ENCODE measurements at regions not wholly inside any gene's neighbourhood (a gene's known extent, or its start where the extent isn't known, plus 50 kb on each side); places are given as distances from the start of the nearest gene placed in this dataset.

DNA sequence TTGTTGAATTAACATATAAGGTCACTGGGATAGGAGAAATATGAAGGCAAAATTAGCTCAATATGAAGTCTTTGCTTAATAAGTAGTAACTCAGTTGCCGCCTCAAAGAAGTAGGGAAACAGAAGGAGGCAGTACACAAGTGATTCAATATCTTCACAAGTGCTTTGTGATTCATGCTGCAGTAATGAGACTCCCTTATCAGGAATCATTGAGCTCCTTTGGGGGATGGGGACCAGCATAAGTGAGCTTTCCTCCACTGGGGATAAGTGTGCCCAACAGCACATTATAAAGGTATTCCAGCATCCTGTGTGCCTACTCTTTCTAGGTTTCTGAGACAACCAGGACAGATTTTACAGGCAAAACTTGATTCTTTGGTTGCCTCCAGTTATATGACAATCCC, 323.4 kb upstream of the UBE2E3 start:
- TF ChIP-seq, protein P1, sequence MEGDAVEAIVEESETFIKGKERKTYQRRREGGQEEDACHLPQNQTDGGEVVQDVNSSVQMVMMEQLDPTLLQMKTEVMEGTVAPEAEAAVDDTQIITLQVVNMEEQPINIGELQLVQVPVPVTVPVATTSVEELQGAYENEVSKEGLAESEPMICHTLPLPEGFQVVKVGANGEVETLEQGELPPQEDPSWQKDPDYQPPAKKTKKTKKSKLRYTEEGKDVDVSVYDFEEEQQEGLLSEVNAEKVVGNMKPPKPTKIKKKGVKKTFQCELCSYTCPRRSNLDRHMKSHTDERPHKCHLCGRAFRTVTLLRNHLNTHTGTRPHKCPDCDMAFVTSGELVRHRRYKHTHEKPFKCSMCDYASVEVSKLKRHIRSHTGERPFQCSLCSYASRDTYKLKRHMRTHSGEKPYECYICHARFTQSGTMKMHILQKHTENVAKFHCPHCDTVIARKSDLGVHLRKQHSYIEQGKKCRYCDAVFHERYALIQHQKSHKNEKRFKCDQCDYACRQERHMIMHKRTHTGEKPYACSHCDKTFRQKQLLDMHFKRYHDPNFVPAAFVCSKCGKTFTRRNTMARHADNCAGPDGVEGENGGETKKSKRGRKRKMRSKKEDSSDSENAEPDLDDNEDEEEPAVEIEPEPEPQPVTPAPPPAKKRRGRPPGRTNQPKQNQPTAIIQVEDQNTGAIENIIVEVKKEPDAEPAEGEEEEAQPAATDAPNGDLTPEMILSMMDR (IDR thresholded peaks at IDR 0.05; ENCODE audit: low read length): no peak
- no peak for TF ChIP-seq EZH2phosphoT487 (IDR thresholded peaks at IDR 0.05; ENCODE audit: low read length)
